Stimulated activated CD8-positive, alpha-beta memory T cell treated with anti-CD3 and anti-CD28 coated beads, Interleukin-7, amount 100 ng/mL, for 24 hours (primary cell): ENCODE measurements at regions not wholly inside any gene's neighbourhood (a gene's known extent, or its start where the extent isn't known, plus 50 kb on each side); places are given as distances from the start of the nearest gene placed in this dataset.

ENCODE experiments used
- DNase-seq: peaks from one replicate; pipeline ENCODE4 v3.0.0-alpha.2; 2020; ENCODE audit warnings: low read depth

- no peak for DNase-seq
These were observed 98.2 kb downstream of the PDCL3 start for GRCh38 chr2:100660851-100661584.

DNA sequence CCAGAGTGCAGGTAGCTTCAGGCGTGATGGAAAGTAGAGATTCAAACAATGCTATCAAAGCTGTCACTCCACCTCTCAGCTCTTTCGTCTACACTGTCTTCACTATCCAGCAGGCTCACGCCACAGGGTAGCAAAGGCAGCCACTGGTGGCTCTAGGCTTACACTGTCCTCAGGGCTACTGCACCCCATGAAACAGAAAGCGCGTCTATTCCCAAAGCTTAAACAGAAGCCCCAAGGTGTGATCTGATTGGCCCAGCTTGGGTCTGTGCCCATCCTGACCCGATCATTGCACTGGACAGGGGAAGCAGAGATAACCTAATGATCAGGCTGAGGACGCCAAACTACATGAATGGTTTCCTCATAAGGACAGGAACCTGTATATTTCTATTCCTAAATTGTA is 100.1 kb downstream of the PDCL3 start:
- no peak for DNase-seq

- DNase-seq: no peak
These were observed 101.4 kb downstream of the PDCL3 start for GRCh38 chr2:100664021-100664755.

GRCh38 chr2:100664756-100665101 is 101.9 kb downstream of the PDCL3 start:
- no peak for DNase-seq

GRCh38 chr2:100666996-100667395 is 104.2 kb downstream of the PDCL3 start:
- DNase-seq: no peak

DNA sequence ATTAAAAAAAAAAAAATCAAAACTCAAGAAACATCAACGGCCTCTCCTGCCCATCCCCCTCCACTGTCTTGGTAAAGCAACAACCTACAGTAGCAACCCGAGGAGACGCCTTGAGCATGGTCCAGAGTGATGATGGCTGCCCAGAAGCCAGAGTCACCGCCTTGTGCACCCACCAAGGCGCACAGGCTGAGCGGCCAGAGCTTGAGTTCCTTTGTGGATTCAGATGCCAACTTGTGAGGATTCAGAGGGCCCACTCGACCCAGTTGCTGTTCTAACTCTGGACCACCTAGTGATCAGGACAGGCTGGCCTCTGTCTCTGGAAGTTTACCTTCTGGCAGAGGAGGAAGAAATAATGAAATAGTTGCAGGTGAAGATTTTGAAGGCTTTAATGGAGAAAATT is 105.0 kb downstream of the PDCL3 start:
- DNase-seq: no peak

- no peak for DNase-seq
These were observed 107.4 kb downstream of the PDCL3 start for GRCh38 chr2:100670232-100670631.

GRCh38 chr2:100673115-100673514 is 110.3 kb downstream of the PDCL3 start:
- DNase-seq: no peak

GRCh38 chr2:100673691-100674485 is 111.1 kb downstream of the PDCL3 start:
- DNase-seq: no peak

GRCh38 chr2:100674666-100675065 is 111.9 kb downstream of the PDCL3 start:
- no peak for DNase-seq

GRCh38 chr2:100675373-100675772 is 112.6 kb downstream of the PDCL3 start:
- no peak for DNase-seq

- DNase-seq: no peak
These were observed 113.1 kb downstream of the PDCL3 start for GRCh38 chr2:100675855-100676254.

- no peak for DNase-seq
These were observed 113.6 kb downstream of the PDCL3 start for GRCh38 chr2:100676346-100676745.

DNA sequence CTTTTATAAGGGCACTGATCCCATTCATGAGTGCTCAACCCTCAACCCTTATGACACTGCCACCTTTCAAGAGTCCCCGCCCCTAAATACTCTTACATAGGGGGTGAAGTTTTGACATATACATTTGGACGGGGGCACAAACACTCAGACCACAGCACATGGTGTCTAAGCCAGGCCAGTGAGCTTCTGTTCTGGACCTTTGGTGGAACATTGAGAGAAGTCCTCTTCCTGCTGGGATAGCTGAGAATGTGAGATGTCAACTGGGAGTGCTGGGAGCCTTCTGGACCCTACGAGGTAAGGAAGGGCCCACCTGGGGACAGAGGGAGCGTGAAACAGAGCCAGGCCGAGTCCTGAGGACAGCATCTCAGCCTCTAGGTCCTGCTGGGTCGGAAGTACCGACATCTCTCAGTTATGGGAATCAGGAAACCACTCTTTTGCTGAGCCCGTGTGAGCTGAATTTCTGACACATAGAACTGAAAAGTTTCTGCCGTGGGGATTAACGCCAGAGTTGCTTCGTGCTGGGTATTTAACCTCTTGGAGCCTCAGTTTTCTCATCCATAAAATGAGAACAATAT is 114.9 kb downstream of the PDCL3 start:
- no peak for DNase-seq

- no peak for DNase-seq
These were observed 116.4 kb downstream of the PDCL3 start for GRCh38 chr2:100679211-100679610.

DNA sequence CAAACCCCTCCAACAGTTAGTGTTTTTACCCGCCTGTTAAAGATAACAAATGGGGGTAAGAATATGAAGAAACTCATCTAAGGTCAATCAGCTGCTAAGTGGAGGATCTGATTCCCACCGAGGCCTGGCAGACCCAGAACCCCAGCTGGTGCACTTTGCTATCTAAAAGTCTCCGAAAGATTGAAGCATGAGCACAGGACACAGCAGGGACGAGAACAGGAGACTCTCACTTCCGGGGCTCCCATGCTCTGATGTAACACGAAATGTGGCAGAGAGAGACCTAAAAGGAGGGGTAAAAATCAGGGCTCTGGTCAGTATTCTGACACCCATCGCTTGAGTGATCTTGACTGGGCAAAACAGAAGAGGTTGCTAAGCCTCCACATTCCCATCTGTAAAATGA is 119.7 kb downstream of the PDCL3 start:
- DNase-seq: no peak

DNA sequence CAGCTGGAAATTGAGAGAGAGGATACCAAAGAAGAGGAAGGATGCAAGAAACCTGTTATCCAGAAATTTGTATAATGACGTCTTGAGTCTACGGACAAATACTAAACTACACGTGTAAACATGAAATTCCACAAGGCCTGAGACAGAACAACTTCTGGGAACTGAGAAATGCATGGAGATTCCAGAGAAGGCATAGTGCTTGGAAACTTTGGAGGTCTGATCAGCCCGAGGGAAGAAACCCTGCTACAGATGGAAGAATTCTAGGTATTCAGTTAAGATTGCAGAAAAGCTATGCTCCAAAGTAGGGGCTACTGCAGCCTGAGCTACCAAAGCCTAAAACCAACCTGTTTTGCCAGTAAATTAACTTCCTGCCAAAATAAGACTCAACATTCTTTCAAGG is 120.4 kb downstream of the PDCL3 start:
- DNase-seq: no peak

- DNase-seq: no peak
These were observed 128.1 kb upstream of the NPAS2 start for GRCh38 chr2:100691846-100692245.

DNA sequence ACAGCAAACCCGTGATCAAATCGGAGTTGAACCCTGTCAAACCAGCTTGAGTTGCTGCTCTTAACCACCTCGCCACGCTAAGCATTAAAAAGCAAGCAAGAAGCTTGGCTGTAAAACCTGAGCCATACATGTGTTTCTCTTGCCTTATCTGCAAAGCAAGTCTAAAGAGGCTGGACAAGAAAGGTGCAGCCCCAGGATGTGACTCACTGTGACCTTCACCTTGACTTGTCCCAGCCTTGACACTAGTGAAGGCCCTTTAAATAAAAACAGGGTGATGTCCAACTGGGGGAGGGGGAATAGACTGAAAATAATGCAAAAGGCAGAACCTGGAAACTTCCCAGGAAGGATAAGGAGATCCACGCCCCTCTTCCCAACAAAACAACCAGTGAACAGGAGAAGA is 127.6 kb upstream of the NPAS2 start:
- DNase-seq: no peak

DNA sequence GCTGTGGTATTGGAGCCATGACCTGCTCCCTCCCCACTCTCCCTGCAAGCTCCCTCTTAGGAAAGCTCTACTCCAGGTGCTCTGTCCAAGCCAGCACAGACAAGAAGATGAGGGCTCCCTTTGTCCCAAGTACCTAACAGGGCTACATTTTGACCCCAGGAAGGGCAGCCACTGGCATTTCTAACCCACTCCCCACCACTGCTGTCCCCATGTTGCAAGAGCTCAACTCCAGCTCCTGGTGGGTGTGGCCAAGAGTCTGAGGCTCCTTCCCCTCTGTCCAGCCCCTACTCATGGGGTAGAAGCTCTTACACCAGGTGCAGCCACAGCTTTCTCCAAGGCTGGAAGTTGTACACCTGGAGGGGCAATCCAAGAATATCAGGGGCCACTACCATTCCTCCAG is 127.0 kb upstream of the NPAS2 start:
- no peak for DNase-seq

- no peak for DNase-seq
These were observed 120.8 kb upstream of the NPAS2 start for GRCh38 chr2:100699131-100699530.

- DNase-seq: no peak
These were observed 117.4 kb upstream of the NPAS2 start for GRCh38 chr2:100702438-100703109.
